ENCODE measurements at regions not wholly inside any gene's neighbourhood (a gene's known extent, or its start where the extent isn't known, plus 50 kb on each side); places are given as distances from the start of the nearest gene placed in this dataset.
A peak's percentile ranks its signal among the peaks of the same experiment; 100 is the strongest.

DNA sequence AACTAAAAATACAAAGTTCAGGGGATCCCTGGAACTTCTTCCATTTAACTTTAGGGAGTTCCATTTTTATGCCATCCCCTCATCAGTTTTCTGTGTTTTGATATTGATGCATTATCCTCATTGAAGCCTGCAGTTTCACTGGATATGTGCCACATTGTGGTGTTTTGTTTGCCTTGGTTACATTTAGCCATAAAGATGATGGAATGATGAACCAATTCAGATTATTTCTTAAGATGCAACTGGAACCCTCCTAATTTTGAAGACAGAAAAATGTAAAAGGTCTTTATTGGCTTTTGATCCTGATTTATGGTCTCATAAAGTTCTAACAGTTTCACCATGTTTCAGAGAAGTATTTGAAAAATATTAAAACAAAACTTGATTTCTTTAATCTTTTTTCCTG, 314.2 kb upstream of the KLF6 start:
- Mint-ChIP-seq H3K9me3 (no peaks in the 10 kb centered on the region), H3K4me3 (no peak overlapping the region), H3K36me3 (no peaks in the 10 kb centered on the region), H3K27me3 (no peaks in the 10 kb centered on the region), H3K4me1 (peaks cover 0 to 35% (median 9%) of the 10 kb centered on the region in 3 donors), H3K27ac (no peak overlapping the region)
- Histone ChIP-seq H3K4me3 (ENCODE audit: low read length) (no peak overlapping the region), H3K27ac (ENCODE audit: low read depth, low read length) (no peak overlapping the region), H3K27me3 (ENCODE audit: insufficient read depth, low read length, poor library complexity, severe bottlenecking) (no peaks in the 10 kb centered on the region), H3K4me1 (ENCODE audit: insufficient read depth, low read length) (no peaks in the 10 kb centered on the region), H3K9me3 (ENCODE audit: low read length) (no peaks in the 10 kb centered on the region), H3K36me3 (ENCODE audit: insufficient read depth, low read length) (no peaks in the 10 kb centered on the region)
- ChIA-PET CTCF (no interaction called here), POLR2A (no interaction called here)
- no peak for DNase-seq

GRCh38 chr10:4095166-4095917, 310.3 kb upstream of the KLF6 start:
- Mint-ChIP-seq H3K4me3 (no peak overlapping the region), H3K4me1 (peaks cover 0 to 11% (median 0%) of the 10 kb centered on the region in 3 donors), H3K27ac (no peak overlapping the region), H3K27me3 (no peaks in the 10 kb centered on the region), H3K9me3 (no peaks in the 10 kb centered on the region), H3K36me3 (peaks cover 0 to 8% (median 0%) of the 10 kb centered on the region in 3 donors)
- H3K4me1 ChIP-seq (ENCODE audit: insufficient read depth, low read length), result no peaks in the 10 kb centered on the region
- no peaks in the 10 kb centered on the region for H3K36me3 ChIP-seq (ENCODE audit: insufficient read depth, low read length)
- H3K9me3 ChIP-seq (ENCODE audit: low read length), result no peaks in the 10 kb centered on the region
- no peaks in the 10 kb centered on the region for H3K27me3 ChIP-seq (ENCODE audit: insufficient read depth, low read length, poor library complexity, severe bottlenecking)
- H3K27ac ChIP-seq (ENCODE audit: low read depth, low read length), result no peak overlapping the region
- CTCF ChIA-PET, result no interaction called here
- POLR2A ChIA-PET, result no interaction called here
- no peak overlapping the region for H3K4me3 ChIP-seq (ENCODE audit: low read length)
- DNase-seq, result no peak

DNA sequence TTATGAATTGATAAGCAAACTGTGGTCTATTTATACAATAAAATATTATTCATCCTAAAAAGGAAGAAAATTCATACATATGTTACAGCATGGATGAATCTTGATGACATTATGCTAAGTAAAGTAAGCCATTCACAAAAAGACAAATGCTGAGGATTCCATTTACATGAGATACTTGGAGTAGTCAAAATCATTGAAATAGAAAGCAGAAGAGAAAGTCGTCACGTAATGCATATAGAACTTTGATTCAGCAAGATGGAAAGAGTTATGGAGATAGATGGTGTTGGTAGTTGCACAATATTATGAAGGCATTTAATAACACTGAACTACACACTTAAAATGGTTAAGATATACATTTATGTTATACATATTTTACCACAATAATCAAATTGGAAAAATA, 309.7 kb upstream of the KLF6 start:
- Mint-ChIP-seq H3K36me3 (peaks cover 0 to 8% (median 0%) of the 10 kb centered on the region in 3 donors), H3K4me3 (no peak overlapping the region), H3K27me3 (no peaks in the 10 kb centered on the region), H3K4me1 (peaks cover 0 to 7% (median 0%) of the 10 kb centered on the region in 3 donors), H3K27ac (no peak overlapping the region), H3K9me3 (no peaks in the 10 kb centered on the region)
- no peaks in the 10 kb centered on the region for H3K9me3 ChIP-seq (ENCODE audit: low read length)
- H3K27ac ChIP-seq (ENCODE audit: low read depth, low read length), result no peak overlapping the region
- ChIA-PET POLR2A (no interaction called here), CTCF (no interaction called here)
- H3K27me3 ChIP-seq (ENCODE audit: insufficient read depth, low read length, poor library complexity, severe bottlenecking), result no peaks in the 10 kb centered on the region
- no peak for DNase-seq
- H3K4me3 ChIP-seq (ENCODE audit: low read length), result no peak overlapping the region
- no peaks in the 10 kb centered on the region for H3K4me1 ChIP-seq (ENCODE audit: insufficient read depth, low read length)
- H3K36me3 ChIP-seq (ENCODE audit: insufficient read depth, low read length), result no peaks in the 10 kb centered on the region

DNA sequence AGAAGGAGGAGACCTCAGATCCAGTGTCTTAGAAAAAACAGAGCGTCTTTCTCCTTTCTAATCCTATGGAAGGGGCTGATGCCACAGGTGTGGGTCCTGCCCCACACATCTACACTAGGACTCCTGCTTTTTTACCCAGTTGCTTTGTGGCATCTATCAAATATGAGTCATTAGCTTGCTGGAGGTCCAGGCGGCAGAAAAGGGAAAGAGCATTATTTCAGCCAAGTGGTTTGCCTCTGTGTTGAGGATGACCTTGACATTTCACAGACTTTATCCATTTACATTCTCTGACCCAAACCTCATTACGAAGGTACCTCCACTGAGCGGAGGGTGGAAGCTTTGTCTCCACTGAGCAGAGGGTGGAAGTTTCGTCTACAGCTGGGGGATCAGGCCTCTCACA, 308.4 kb upstream of the KLF6 start:
- Histone ChIP-seq H3K27ac (ENCODE audit: low read depth, low read length) (no peak overlapping the region), H3K9me3 (ENCODE audit: low read length) (no peaks in the 10 kb centered on the region), H3K4me1 (ENCODE audit: insufficient read depth, low read length) (no peaks in the 10 kb centered on the region), H3K4me3 (ENCODE audit: low read length) (no peak overlapping the region), H3K27me3 (ENCODE audit: insufficient read depth, low read length, poor library complexity, severe bottlenecking) (no peaks in the 10 kb centered on the region), H3K36me3 (ENCODE audit: insufficient read depth, low read length) (no peaks in the 10 kb centered on the region)
- peaks cover 0 to under 1% of the 10 kb centered on the region in 2 donors for H3K27me3 Mint-ChIP-seq
- H3K4me1 Mint-ChIP-seq, result peaks cover 0 to 1% (median 0%) of the 10 kb centered on the region in 3 donors
- no peak overlapping the region for H3K27ac Mint-ChIP-seq
- ChIA-PET CTCF (interaction anchor here (0.9 to 1.2 kb wide), 2 partner anchors 9 to 26 kb away, joined by 3 read pairs; no protein-coding TSS in a partner anchor), POLR2A (no interaction called here)
- H3K36me3 Mint-ChIP-seq, result peaks cover 0 to 8% (median 0%) of the 10 kb centered on the region in 3 donors
- DNase-seq, result no peak
- no peaks in the 10 kb centered on the region for H3K9me3 Mint-ChIP-seq
- no peak overlapping the region for H3K4me3 Mint-ChIP-seq

DNA sequence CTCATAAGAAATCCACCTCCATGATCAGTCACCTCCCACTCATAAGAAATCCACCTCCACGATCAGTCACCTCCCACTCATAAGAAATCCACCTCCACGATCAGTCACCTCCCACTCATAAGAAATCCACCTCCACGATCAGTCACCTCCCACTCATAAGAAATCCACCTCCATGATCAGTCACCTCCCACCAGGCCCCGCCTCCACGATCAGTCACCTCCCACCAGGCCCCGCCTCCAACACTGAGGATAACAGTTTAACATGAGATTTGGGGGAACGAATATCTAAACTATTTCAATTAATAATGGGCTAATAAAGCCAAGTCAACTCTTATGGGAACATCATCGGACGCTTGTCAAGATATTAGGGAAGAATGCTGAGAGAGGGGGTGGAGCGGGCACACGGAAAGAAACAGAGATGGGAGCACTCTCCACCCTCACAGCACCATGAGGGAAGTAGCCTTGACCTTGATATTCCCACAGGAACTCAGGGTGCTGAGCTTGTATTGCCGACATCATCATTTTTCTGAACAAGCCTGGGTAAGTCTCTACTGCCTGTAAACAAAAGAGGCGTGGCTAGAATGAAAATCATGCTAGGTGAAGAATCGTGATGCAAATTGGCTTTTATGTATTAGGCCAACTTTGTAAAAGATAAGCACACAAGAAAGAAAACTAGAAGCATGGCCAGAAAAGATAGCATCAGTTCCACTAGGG, 303.5 kb upstream of the KLF6 start:
- no peaks in the 10 kb centered on the region for H3K9me3 Mint-ChIP-seq
- Histone ChIP-seq H3K9me3 (ENCODE audit: low read length) (no peaks in the 10 kb centered on the region), H3K36me3 (ENCODE audit: insufficient read depth, low read length) (no peaks in the 10 kb centered on the region), H3K27ac (ENCODE audit: low read depth, low read length) (no peak overlapping the region), H3K4me1 (ENCODE audit: insufficient read depth, low read length) (no peaks in the 10 kb centered on the region), H3K4me3 (ENCODE audit: low read length) (no peak overlapping the region), H3K27me3 (ENCODE audit: insufficient read depth, low read length, poor library complexity, severe bottlenecking) (no peaks in the 10 kb centered on the region)
- DNase-seq, result no peak
- ChIA-PET POLR2A (no interaction called here), CTCF (no interaction called here)
- H3K4me3 Mint-ChIP-seq, result no peak overlapping the region
- peaks cover 0 to 12% (median 0%) of the 10 kb centered on the region in 3 donors for H3K36me3 Mint-ChIP-seq
- H3K4me1 Mint-ChIP-seq, result peaks cover 5 to 6% (median 5%) of the 10 kb centered on the region in 3 donors
- peaks cover 0 to 1% of the 10 kb centered on the region in 2 donors for H3K27me3 Mint-ChIP-seq
- H3K27ac Mint-ChIP-seq, result no peak overlapping the region

- no peaks in the 10 kb centered on the region for H3K36me3 ChIP-seq (ENCODE audit: insufficient read depth, low read length)
- CTCF ChIA-PET, result no interaction called here
- H3K27ac Mint-ChIP-seq, result peak overlapping the region in 1 of 8 donors; percentile 32
Observed at GRCh38 chr10:4086131-4086898, 301.3 kb upstream of the KLF6 start.

GRCh38 chr10:4083509-4084003, 298.5 kb upstream of the KLF6 start:
- no peak overlapping the region for H3K4me3 ChIP-seq (ENCODE audit: low read length)
- H3K36me3 Mint-ChIP-seq, result peaks cover 0 to 4% (median 2%) of the 10 kb centered on the region in 3 donors
- H3K36me3 ChIP-seq (ENCODE audit: insufficient read depth, low read length), result no peaks in the 10 kb centered on the region
- POLR2A ChIA-PET, result interaction anchor here (1.0 kb wide), 1 partner anchor 298 kb away, joined by 3 read pairs; the partner anchor contains the start of gene KLF6
- no peaks in the 10 kb centered on the region for H3K9me3 Mint-ChIP-seq
- peak overlapping the region in 7 of 8 donors; percentile 3 to 81 (median 41) for H3K27ac Mint-ChIP-seq
- H3K4me1 ChIP-seq (ENCODE audit: insufficient read depth, low read length), result peaks cover 28% of the 10 kb centered on the region
- H3K4me1 Mint-ChIP-seq, result peaks cover 46 to 50% (median 50%) of the 10 kb centered on the region in 3 donors
- DNase-seq, result no peak
- no peak overlapping the region for H3K4me3 Mint-ChIP-seq
- no peaks in the 10 kb centered on the region for H3K9me3 ChIP-seq (ENCODE audit: low read length)
- peaks cover 0 to 1% of the 10 kb centered on the region in 2 donors for H3K27me3 Mint-ChIP-seq
- no peak overlapping the region for H3K27ac ChIP-seq (ENCODE audit: low read depth, low read length)
- CTCF ChIA-PET, result interaction anchor here (0.7 to 1.2 kb wide), 2 partner anchors 9 to 128 kb away, joined by 3 to 5 read pairs; no protein-coding TSS in a partner anchor
- no peaks in the 10 kb centered on the region for H3K27me3 ChIP-seq (ENCODE audit: insufficient read depth, low read length, poor library complexity, severe bottlenecking)

More at GRCh38 chr10:4086131-4086898, 301.3 kb upstream of the KLF6 start:
- H3K9me3 Mint-ChIP-seq, result no peaks in the 10 kb centered on the region
- no peak overlapping the region for H3K27ac ChIP-seq (ENCODE audit: low read depth, low read length)
- H3K27me3 ChIP-seq (ENCODE audit: insufficient read depth, low read length, poor library complexity, severe bottlenecking), result no peaks in the 10 kb centered on the region
- peak overlapping the region in 1 of 7 donors; percentile 12 for H3K4me3 Mint-ChIP-seq
- no peaks in the 10 kb centered on the region for H3K9me3 ChIP-seq (ENCODE audit: low read length)
- peaks cover 5% of the 10 kb centered on the region for H3K4me1 ChIP-seq (ENCODE audit: insufficient read depth, low read length)
- no peak for DNase-seq
- H3K4me3 ChIP-seq (ENCODE audit: low read length), result no peak overlapping the region
- peaks cover 0 to 4% (median 2%) of the 10 kb centered on the region in 3 donors for H3K36me3 Mint-ChIP-seq
- POLR2A ChIA-PET, result no interaction called here
- H3K4me1 Mint-ChIP-seq, result peaks cover 24 to 25% (median 25%) of the 10 kb centered on the region in 3 donors
- peaks cover 0 to 1% of the 10 kb centered on the region in 2 donors for H3K27me3 Mint-ChIP-seq

All from CD8-positive, alpha-beta memory T cell (primary cell).